T-cell (primary cell): ENCODE measurements at regions not wholly inside any gene's neighbourhood (a gene's known extent, or its start where the extent isn't known, plus 50 kb on each side); places are given as distances from the start of the nearest gene placed in this dataset.

ENCODE experiments used
- ATAC-seq, 4 experiments: fragments of 200-7000 bp in 3 of 4; fragments of 150-1000 bp in 1 of 4; cut with Tn5 transposase; replicated peaks in 1 of 4; 1 replicate in 3 of 4; 2 replicates in 1 of 4; pipeline ENCODE4 v1.10.0; 2021; ENCODE audit warnings: moderate library complexity in 3 of 4, mild to moderate bottlenecking in 2 of 4, moderate number of reproducible peaks in 1 of 4
- CTCF ChIA-PET, 2 donors: fragments of 300-600 bp; sonication (Branson Sonifier 250); formaldehyde crosslinking; loops; one replicate each; lab custom pipeline; 2022; ENCODE audit warnings: antibody characterized with exemption in 2 of 2; lab: Charles Lee
- POLR2A ChIA-PET, 2 donors: fragments of 300-600 bp; sonication (Branson Sonifier 250); formaldehyde crosslinking; loops; one replicate each; lab custom pipeline; 2022; ENCODE audit warnings: antibody characterized with exemption in 2 of 2; lab: Charles Lee
- DNase-seq, 35 experiments: peaks; one replicate each; pipeline versions ENCODE4 v3.0.0 to v3.0.0-alpha.2; 2013 to 2023
- H3K27ac ChIP-seq: one replicate; pipeline ENCODE4 v1.5.1; 2013; ENCODE audit warnings: low read length
- H3K27me3 ChIP-seq, 2 experiments: replicated peaks in 1 of 2; 1 replicate in 1 of 2; 2 replicates in 1 of 2; pipeline versions ENCODE4 v1.6.1 to v1.7.0; 2013; ENCODE audit warnings: low read length in 1 of 2, mixed read lengths in 1 of 2; ENCODE audit not compliant: control insufficient read depth in 2 of 2, insufficient read depth in 2 of 2; ENCODE audit errors: extremely low read depth in 1 of 2
- H3K36me3 ChIP-seq, 2 donors: 1 replicate in 1 of 2; 2 replicates in 1 of 2; pipeline versions ENCODE4 v1.6.1 to v1.7.0; 2013; ENCODE audit warnings: low read length in 1 of 2; ENCODE audit not compliant: control insufficient read depth in 2 of 2, insufficient read depth in 1 of 2; ENCODE audit errors: extremely low read depth in 1 of 2
- H3K4me1 ChIP-seq, 2 experiments: 1 replicate in 1 of 2; 2 replicates in 1 of 2; pipeline versions ENCODE4 v1.6.1 to v1.7.0; 2013; ENCODE audit warnings: low read length in 2 of 2, mixed read lengths in 1 of 2; ENCODE audit not compliant: insufficient read depth in 2 of 2, control insufficient read depth in 1 of 2; ENCODE audit errors: extremely low read depth in 1 of 2
- H3K4me3 ChIP-seq, 2 donors: 1 replicate in 1 of 2; 2 replicates in 1 of 2; pipeline versions ENCODE4 v1.5.1 to v1.7.0; 2013; ENCODE audit warnings: mild to moderate bottlenecking in 2 of 2, low read length in 1 of 2, moderate library complexity in 1 of 2; ENCODE audit not compliant: control insufficient read depth in 1 of 2; ENCODE audit errors: extremely low read depth in 1 of 2
- H3K9me3 ChIP-seq: 2 replicates; pipeline ENCODE4 v1.7.0; 2013
- H3K27ac Mint-ChIP-seq, 2 donors: one replicate each; pipeline ENCODE4 v1.8.0; 2020 to 2021; ENCODE audit warnings: mild to moderate bottlenecking in 2 of 2, mixed read lengths in 2 of 2
- H3K27me3 Mint-ChIP-seq, 2 donors: one replicate each; pipeline ENCODE4 v1.8.0; 2021 to 2022; ENCODE audit warnings: mixed read lengths in 2 of 2
- H3K36me3 Mint-ChIP-seq: one replicate; pipeline ENCODE4 v1.8.0; 2021; ENCODE audit warnings: mixed read lengths
- H3K4me1 Mint-ChIP-seq, 3 donors: one replicate each; pipeline ENCODE4 v1.8.0; 2020 to 2022; ENCODE audit warnings: mixed read lengths in 3 of 3, mild to moderate bottlenecking in 1 of 3
- H3K4me3 Mint-ChIP-seq, 3 donors: one replicate each; pipeline ENCODE4 v1.8.0; 2020 to 2022; ENCODE audit warnings: mild to moderate bottlenecking in 3 of 3, mixed read lengths in 3 of 3, moderate library complexity in 3 of 3
- H3K9me3 Mint-ChIP-seq, 3 donors: one replicate each; pipeline ENCODE4 v1.8.0; 2020 to 2022; ENCODE audit warnings: mixed read lengths in 3 of 3
- WGBS: methylation state at CpG from one replicate; pipeline ENCODE4 v1.1.5; 2013; ENCODE audit warnings: missing lambda C conversion rate; ENCODE audit not compliant: insufficient coverage; 5-methylcytosine and 5-hydroxymethylcytosine counted together

GRCh38 chr2:236855866-236856847, 229.5 kb upstream of the COPS8 start:
- no peak overlapping the region for H3K27ac ChIP-seq
- ChIA-PET POLR2A (no interaction called here), CTCF (no interaction called here)
- H3K9me3 Mint-ChIP-seq = peaks cover 0 to 5% (median 0%) of the 10 kb centered on the region in 3 donors
- H3K27ac Mint-ChIP-seq = no peak overlapping the region
- no peaks in the 10 kb centered on the region for H3K4me1 Mint-ChIP-seq
- H3K4me3 Mint-ChIP-seq = no peak overlapping the region
- no peaks in the 10 kb centered on the region for H3K9me3 ChIP-seq
- DNase-seq = no peak
- 75% methylated on average over 8 of the region's 22 CpGs for WGBS
- no peaks in the 10 kb centered on the region for H3K4me1 ChIP-seq
- H3K36me3 Mint-ChIP-seq = no peaks in the 10 kb centered on the region
- no peaks in the 10 kb centered on the region for H3K27me3 Mint-ChIP-seq
- no peaks in the 10 kb centered on the region for H3K36me3 ChIP-seq
- H3K4me3 ChIP-seq = no peak overlapping the region
- no peak for ATAC-seq
- peaks cover 0 to 10% of the 10 kb centered on the region in 2 experiments for H3K27me3 ChIP-seq

- DNase-seq (no peak), ATAC-seq (no peak)
- no peaks in the 10 kb centered on the region for H3K4me1 ChIP-seq
- CTCF ChIA-PET = interaction anchor here in 1 of 2 donors (0.6 kb wide), 1 partner anchor 81 kb away, joined by 5 read pairs; no protein-coding TSS in a partner anchor
- Mint-ChIP-seq H3K9me3 (peaks cover 0 to 5% (median 0%) of the 10 kb centered on the region in 3 donors), H3K4me3 (no peak overlapping the region), H3K36me3 (no peaks in the 10 kb centered on the region), H3K4me1 (no peaks in the 10 kb centered on the region), H3K27ac (no peak overlapping the region), H3K27me3 (no peaks in the 10 kb centered on the region)
- no peaks in the 10 kb centered on the region for H3K9me3 ChIP-seq
- POLR2A ChIA-PET = no interaction called here
- H3K4me3 ChIP-seq = no peak overlapping the region
- H3K27ac ChIP-seq = no peak overlapping the region
- peaks cover 0 to 10% of the 10 kb centered on the region in 2 experiments for H3K27me3 ChIP-seq
- no peaks in the 10 kb centered on the region for H3K36me3 ChIP-seq
- WGBS = 72% methylated on average over 2 of the region's 3 CpGs
These were observed 228.8 kb upstream of the COPS8 start for GRCh38 chr2:236856848-236857235.

GRCh38 chr2:236857246-236857645, 228.4 kb upstream of the COPS8 start:
- no peak overlapping the region for H3K27ac ChIP-seq
- POLR2A ChIA-PET = no interaction called here
- Mint-ChIP-seq H3K36me3 (no peaks in the 10 kb centered on the region), H3K27me3 (no peaks in the 10 kb centered on the region), H3K9me3 (peaks cover 0 to 5% (median 0%) of the 10 kb centered on the region in 3 donors), H3K4me3 (no peak overlapping the region), H3K27ac (no peak overlapping the region), H3K4me1 (no peaks in the 10 kb centered on the region)
- no peaks in the 10 kb centered on the region for H3K9me3 ChIP-seq
- ATAC-seq (no peak), DNase-seq (no peak)
- peaks cover 0 to 10% of the 10 kb centered on the region in 2 experiments for H3K27me3 ChIP-seq
- no peak overlapping the region for H3K4me3 ChIP-seq
- CTCF ChIA-PET = interaction anchor here in 1 of 2 donors (0.6 kb wide), 1 partner anchor 80 kb away, joined by 5 read pairs; no protein-coding TSS in a partner anchor
- WGBS = 77% methylated on average over 9 of the region's 10 CpGs
- no peaks in the 10 kb centered on the region for H3K4me1 ChIP-seq
- H3K36me3 ChIP-seq = no peaks in the 10 kb centered on the region

GRCh38 chr2:236857781-236858180, 227.9 kb upstream of the COPS8 start:
- DNase-seq (no peak), ATAC-seq (no peak)
- Mint-ChIP-seq H3K36me3 (no peaks in the 10 kb centered on the region), H3K4me1 (no peaks in the 10 kb centered on the region), H3K4me3 (no peak overlapping the region), H3K27ac (no peak overlapping the region), H3K27me3 (no peaks in the 10 kb centered on the region), H3K9me3 (peaks cover 0 to 5% (median 0%) of the 10 kb centered on the region in 3 donors)
- H3K4me3 ChIP-seq = no peak overlapping the region
- POLR2A ChIA-PET = no interaction called here
- H3K27ac ChIP-seq = no peak overlapping the region
- no peaks in the 10 kb centered on the region for H3K36me3 ChIP-seq
- CTCF ChIA-PET = interaction anchor here in 1 of 2 donors (0.6 kb wide), 1 partner anchor 172 kb away, joined by 5 read pairs; no protein-coding TSS in a partner anchor
- no peaks in the 10 kb centered on the region for H3K4me1 ChIP-seq
- H3K9me3 ChIP-seq = no peaks in the 10 kb centered on the region
- 82% methylated on average over 3 of the region's 7 CpGs for WGBS
- H3K27me3 ChIP-seq = peaks cover 0 to 10% of the 10 kb centered on the region in 2 experiments

GRCh38 chr2:236858661-236859060, 227.0 kb upstream of the COPS8 start:
- ChIA-PET POLR2A (no interaction called here), CTCF (no interaction called here)
- Mint-ChIP-seq H3K4me1 (no peaks in the 10 kb centered on the region), H3K4me3 (no peak overlapping the region), H3K27me3 (no peaks in the 10 kb centered on the region), H3K27ac (no peak overlapping the region), H3K9me3 (peaks cover 0 to 5% (median 0%) of the 10 kb centered on the region in 3 donors), H3K36me3 (no peaks in the 10 kb centered on the region)
- DNase-seq (no peak), ATAC-seq (no peak)
- 63% methylated on average over 5 of the region's 5 CpGs for WGBS
- Histone ChIP-seq H3K36me3 (no peaks in the 10 kb centered on the region), H3K9me3 (no peaks in the 10 kb centered on the region), H3K27me3 (peaks cover 0 to 10% of the 10 kb centered on the region in 2 experiments), H3K4me1 (no peaks in the 10 kb centered on the region), H3K27ac (no peak overlapping the region), H3K4me3 (no peak overlapping the region)

- H3K36me3 ChIP-seq = no peaks in the 10 kb centered on the region
- ChIA-PET CTCF (interaction anchor here in 1 of 2 donors (0.6 kb wide), 2 partner anchors 46 to 1714 kb away, joined by 3 to 5 read pairs; no protein-coding TSS in a partner anchor), POLR2A (no interaction called here)
- no peak overlapping the region for H3K4me3 Mint-ChIP-seq
- 77% methylated on average over 7 of the region's 7 CpGs for WGBS
- no peak overlapping the region for H3K27ac ChIP-seq
- no peaks in the 10 kb centered on the region for H3K4me1 ChIP-seq
- peaks cover 0 to 4% of the 10 kb centered on the region in 2 donors for H3K27me3 Mint-ChIP-seq
- H3K9me3 ChIP-seq = no peaks in the 10 kb centered on the region
- DNase-seq = no peak
- no peaks in the 10 kb centered on the region for H3K4me1 Mint-ChIP-seq
- H3K27ac Mint-ChIP-seq = no peak overlapping the region
- peaks cover 0 to 10% of the 10 kb centered on the region in 2 experiments for H3K27me3 ChIP-seq
- H3K36me3 Mint-ChIP-seq = no peaks in the 10 kb centered on the region
- peaks cover 5 to 8% (median 6%) of the 10 kb centered on the region in 3 donors for H3K9me3 Mint-ChIP-seq
- H3K4me3 ChIP-seq = no peak overlapping the region
- no peak for ATAC-seq
These were observed 225.8 kb upstream of the COPS8 start for GRCh38 chr2:236859908-236860307.
